H9 (cell line): ENCODE measurements at regions not wholly inside any gene's neighbourhood (a gene's known extent, or its start where the extent isn't known, plus 50 kb on each side); places are given as distances from the start of the nearest gene placed in this dataset.

Experiments
- DNase-seq: peaks from one replicate; pipeline ENCODE4 v3.0.0-alpha.2; 2017
- H2AFZ ChIP-seq: one replicate; pipeline ENCODE4 v1.6.1; 2013; ENCODE audit warnings: mild to moderate bottlenecking, low read length, control low read depth, moderate library complexity
- H2AK5ac ChIP-seq: 2 replicates; pipeline ENCODE4 v1.6.1; 2013; ENCODE audit warnings: low read length, control low read depth, mixed read lengths; ENCODE audit not compliant: insufficient read length
- H2BK120ac ChIP-seq: one replicate; pipeline ENCODE4 v1.6.1; 2013; ENCODE audit warnings: low read depth, mild to moderate bottlenecking, low read length, control low read depth, inconsistent platforms; ENCODE audit not compliant: poor library complexity, severe bottlenecking
- H2BK12ac ChIP-seq: 2 replicates; pipeline ENCODE4 v1.6.1; 2013; ENCODE audit warnings: low read length, control low read depth, mixed read lengths, low read depth; ENCODE audit not compliant: insufficient read length
- H2BK15ac ChIP-seq: 2 replicates; pipeline ENCODE4 v1.6.1; 2013; ENCODE audit warnings: low read depth, low read length, control low read depth
- H2BK20ac ChIP-seq: one replicate; pipeline ENCODE4 v1.6.1; 2013; ENCODE audit warnings: low read depth, mild to moderate bottlenecking, low read length, control low read depth, inconsistent platforms; ENCODE audit not compliant: poor library complexity, severe bottlenecking
- H2BK5ac ChIP-seq: 2 replicates; pipeline ENCODE4 v1.6.1; 2013; ENCODE audit warnings: low read length, control low read depth, mixed read lengths; ENCODE audit not compliant: insufficient read length
- H3K14ac ChIP-seq: 2 replicates; pipeline ENCODE4 v1.6.1; 2013; ENCODE audit warnings: low read length, control low read depth; ENCODE audit not compliant: insufficient read depth
- H3K18ac ChIP-seq: 2 replicates; pipeline ENCODE4 v1.6.1; 2013; ENCODE audit warnings: low read depth, mild to moderate bottlenecking, mixed read lengths, low read length, control low read depth; ENCODE audit not compliant: insufficient read length
- H3K23ac ChIP-seq: 2 replicates; pipeline ENCODE4 v1.6.1; 2013; ENCODE audit warnings: low read length, control low read depth, mixed read lengths, low read depth; ENCODE audit not compliant: insufficient read length
- H3K23me2 ChIP-seq: 2 replicates; pipeline ENCODE4 v1.6.1; 2013; ENCODE audit warnings: low read depth, mild to moderate bottlenecking, mixed read lengths, low read length, control low read depth; ENCODE audit not compliant: insufficient read length, poor library complexity, severe bottlenecking
- H3K27ac ChIP-seq: 2 replicates; pipeline ENCODE4 v1.5.1; 2013; ENCODE audit warnings: low read length, control low read depth, mixed read lengths, low read depth; ENCODE audit not compliant: insufficient read length
- H3K27me3 ChIP-seq: 2 replicates; pipeline ENCODE4 v1.6.1; 2013; ENCODE audit warnings: low read length, control low read depth, inconsistent platforms; ENCODE audit not compliant: insufficient read depth
- H3K4ac ChIP-seq: 2 replicates; pipeline ENCODE4 v1.6.1; 2013; ENCODE audit warnings: low read depth, mild to moderate bottlenecking, control low read depth, inconsistent platforms, low read length, moderate library complexity
- H3K4me1 ChIP-seq: 2 replicates; pipeline ENCODE4 v1.6.1; 2013; ENCODE audit warnings: low read length, control low read depth, inconsistent platforms; ENCODE audit not compliant: insufficient read depth
- H3K4me2 ChIP-seq: 2 replicates; pipeline ENCODE4 v1.6.1; 2013; ENCODE audit warnings: low read length, control low read depth, mixed read lengths; ENCODE audit not compliant: insufficient read length, insufficient read depth
- H3K56ac ChIP-seq: 2 replicates; pipeline ENCODE4 v1.6.1; 2013; ENCODE audit warnings: low read depth, mild to moderate bottlenecking, mixed read lengths, low read length, control low read depth; ENCODE audit not compliant: insufficient read length
- H3K79me1 ChIP-seq: 2 replicates; pipeline ENCODE4 v1.6.1; 2013; ENCODE audit warnings: low read depth, mild to moderate bottlenecking, moderate library complexity, low read length, control low read depth, inconsistent platforms; ENCODE audit not compliant: insufficient read depth, poor library complexity, severe bottlenecking
- H3K79me2 ChIP-seq: 2 replicates; pipeline ENCODE4 v1.6.1; 2013; ENCODE audit warnings: low read length, control low read depth, inconsistent platforms; ENCODE audit not compliant: insufficient read depth
- H3K9ac ChIP-seq: 2 replicates; pipeline ENCODE4 v1.6.1; 2013; ENCODE audit warnings: low read length, control low read depth, mixed read lengths; ENCODE audit not compliant: insufficient read length; ENCODE audit errors: extremely low read depth
- H3K9me3 ChIP-seq: one replicate; pipeline ENCODE4 v1.6.1; 2013; ENCODE audit warnings: low read depth, low read length, inconsistent platforms; ENCODE audit not compliant: control insufficient read depth
- H3T11ph ChIP-seq: one replicate; pipeline ENCODE4 v1.6.1; 2013; ENCODE audit warnings: mild to moderate bottlenecking, low read length, control low read depth, inconsistent platforms
- H4K20me1 ChIP-seq: one replicate; pipeline ENCODE4 v1.6.1; 2013; ENCODE audit not compliant: control insufficient read depth, insufficient read length, insufficient read depth
- H4K5ac ChIP-seq: 2 replicates; pipeline ENCODE4 v1.6.1; 2013; ENCODE audit warnings: low read depth, mild to moderate bottlenecking, mixed read lengths, low read length, control low read depth; ENCODE audit not compliant: insufficient read length
- H4K8ac ChIP-seq: replicated peaks from 2 replicates; pipeline ENCODE4 v1.6.1; 2013; ENCODE audit warnings: low read length, control low read depth, mixed read lengths, low read depth; ENCODE audit not compliant: insufficient read length
- H4K91ac ChIP-seq: 2 replicates; pipeline ENCODE4 v1.6.1; 2013; ENCODE audit warnings: low read depth, mild to moderate bottlenecking, moderate library complexity, mixed read lengths, low read length, control low read depth; ENCODE audit not compliant: insufficient read length
- H3K27ac Mint-ChIP-seq, 3 experiments: 2 replicates in 2 of 3; 3 replicates in 1 of 3; pipeline ENCODE4 v1.8.0; 2020 to 2021; ENCODE audit warnings: mixed read lengths in 3 of 3, mild to moderate bottlenecking in 1 of 3, moderate library complexity in 1 of 3
- H3K27me3 Mint-ChIP-seq: 2 replicates; pipeline ENCODE4 v1.8.0; 2021; ENCODE audit warnings: low read depth, mild to moderate bottlenecking, moderate library complexity, mixed read lengths
- H3K36me3 Mint-ChIP-seq, 3 experiments: 2 replicates in 2 of 3; 3 replicates in 1 of 3; pipeline ENCODE4 v1.8.0; 2020 to 2021; ENCODE audit warnings: low read depth in 3 of 3, mixed read lengths in 3 of 3; ENCODE audit not compliant: insufficient read depth in 1 of 3
- H3K4me1 Mint-ChIP-seq, 2 experiments: 2 replicates each; pipeline ENCODE4 v1.8.0; 2020; ENCODE audit warnings: mixed read lengths in 2 of 2
- H3K4me3 Mint-ChIP-seq, 2 experiments: 2 replicates in 1 of 2; 3 replicates in 1 of 2; pipeline ENCODE4 v1.8.0; 2020 to 2021; ENCODE audit warnings: mild to moderate bottlenecking in 2 of 2, mixed read lengths in 2 of 2, moderate library complexity in 1 of 2
- H3K9me3 Mint-ChIP-seq, 2 experiments: 2 replicates in 1 of 2; 3 replicates in 1 of 2; pipeline ENCODE4 v1.8.0; 2020; ENCODE audit warnings: mild to moderate bottlenecking in 2 of 2, mixed read lengths in 2 of 2, moderate library complexity in 1 of 2
- CTCF ChIP-seq: fragments of 200-600 bp; sonication (generic); conservative IDR thresholded peaks from 3 replicates; pipeline ENCODE4 v1.8.0; 2021; ENCODE audit warnings: antibody characterized with exemption, mild to moderate bottlenecking
- WGBS: extraction: QIAGEN DNeasy Blood & Tissue Kit; methylation state at CpG from one replicate; pipeline ENCODE4 v1.1.7; 2013; ENCODE audit warnings: missing lambda C conversion rate, low lambda C conversion rate, mixed read lengths; ENCODE audit not compliant: insufficient read length; ENCODE audit errors: extremely low coverage; 5-methylcytosine and 5-hydroxymethylcytosine counted together

GRCh38 chr3:124597273-124597672, 133.0 kb upstream of the UMPS start:
- no peaks in the 10 kb centered on the region for H3K9me3 Mint-ChIP-seq
- no peak overlapping the region for H2BK15ac ChIP-seq
- no peaks in the 10 kb centered on the region for H3K27me3 ChIP-seq
- H3K27ac Mint-ChIP-seq = no peak overlapping the region
- H2BK20ac ChIP-seq = no peak overlapping the region
- H3K27me3 Mint-ChIP-seq = no peaks in the 10 kb centered on the region
- no peak overlapping the region for H3K23ac ChIP-seq
- H3K23me2 ChIP-seq = no peaks in the 10 kb centered on the region
- no peak overlapping the region for H4K8ac ChIP-seq
- no peak overlapping the region for H3K56ac ChIP-seq
- H3K4me2 ChIP-seq = no peak overlapping the region
- no peak overlapping the region for H2AFZ ChIP-seq
- no peak overlapping the region for H2BK12ac ChIP-seq
- no peak overlapping the region for H3K18ac ChIP-seq
- no peak overlapping the region for H4K91ac ChIP-seq
- H3K4ac ChIP-seq = no peak overlapping the region
- peaks cover 16 to 21% of the 10 kb centered on the region in 2 experiments for H3K4me1 Mint-ChIP-seq
- no peaks in the 10 kb centered on the region for H3K36me3 Mint-ChIP-seq
- no peak overlapping the region for H3K14ac ChIP-seq
- H3K9ac ChIP-seq = no peak overlapping the region
- H3K9me3 ChIP-seq = no peaks in the 10 kb centered on the region
- H4K20me1 ChIP-seq = no peaks in the 10 kb centered on the region
- no peak for DNase-seq
- no peak overlapping the region for H2BK5ac ChIP-seq
- peaks cover 4% of the 10 kb centered on the region; the same call in 1 of the 2 replicates for H3K4me1 ChIP-seq
- no peak overlapping the region for H3T11ph ChIP-seq
- H4K5ac ChIP-seq = no peak overlapping the region
- H2BK120ac ChIP-seq = no peak overlapping the region
- H2AK5ac ChIP-seq = no peak overlapping the region
- no peaks in the 10 kb centered on the region for H3K79me1 ChIP-seq
- no peaks in the 10 kb centered on the region for H3K79me2 ChIP-seq
- no CpG with 5 or more reads among the region's 3 CpGs for WGBS
- H3K27ac ChIP-seq = no peak overlapping the region
- no peak for TF ChIP-seq CTCF
- H3K4me3 Mint-ChIP-seq = no peak overlapping the region
